NCI-H526 (cell line): ENCODE measurements at regions not wholly inside any gene's neighbourhood (a gene's known extent, or its start where the extent isn't known, plus 50 kb on each side); places are given as distances from the start of the nearest gene placed in this dataset.
A peak's percentile ranks its signal among the peaks of the same experiment; 100 is the strongest.

ENCODE experiments used
- DNase-seq, 2 experiments: peaks; one replicate each; lab custom pipeline; 2025; lab: John Stamatoyannopoulos, UW

DNA sequence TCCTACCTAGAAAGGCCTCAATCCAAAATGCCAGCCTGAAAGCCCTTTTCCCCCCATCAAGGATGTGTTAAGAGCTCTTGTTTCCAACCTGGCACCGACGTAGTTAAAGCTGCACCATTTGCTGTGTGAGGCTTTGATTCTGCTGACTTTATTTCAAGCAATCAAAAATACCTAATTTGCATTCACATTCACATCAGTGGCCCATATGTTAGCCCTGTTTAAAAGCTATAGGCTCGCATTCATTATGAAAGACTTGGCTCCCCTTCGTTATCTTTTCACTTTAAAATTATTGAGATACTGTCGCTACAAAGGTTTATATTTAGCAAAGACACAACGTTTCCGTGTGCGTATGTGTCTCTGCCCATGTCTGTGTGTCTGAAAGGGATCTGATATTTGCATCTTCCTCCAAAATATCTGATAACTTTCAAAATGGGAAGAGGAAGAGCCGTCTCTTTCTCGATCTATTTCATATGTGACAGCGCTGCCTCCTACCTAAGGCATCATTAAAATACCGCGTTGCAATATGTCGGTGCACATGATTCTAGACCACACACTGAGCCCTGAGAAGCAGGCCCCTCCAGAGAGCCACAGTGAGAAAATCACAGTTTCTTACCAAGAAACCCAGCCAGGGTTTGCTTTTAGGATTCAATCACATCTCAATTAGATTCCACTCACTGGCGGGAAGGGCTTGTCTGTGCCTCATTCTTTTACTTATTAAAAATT, 57.1 kb upstream of the ITPRID1 start:
- peak in 1 of 2 experiments; percentile 45 for DNase-seq

DNA sequence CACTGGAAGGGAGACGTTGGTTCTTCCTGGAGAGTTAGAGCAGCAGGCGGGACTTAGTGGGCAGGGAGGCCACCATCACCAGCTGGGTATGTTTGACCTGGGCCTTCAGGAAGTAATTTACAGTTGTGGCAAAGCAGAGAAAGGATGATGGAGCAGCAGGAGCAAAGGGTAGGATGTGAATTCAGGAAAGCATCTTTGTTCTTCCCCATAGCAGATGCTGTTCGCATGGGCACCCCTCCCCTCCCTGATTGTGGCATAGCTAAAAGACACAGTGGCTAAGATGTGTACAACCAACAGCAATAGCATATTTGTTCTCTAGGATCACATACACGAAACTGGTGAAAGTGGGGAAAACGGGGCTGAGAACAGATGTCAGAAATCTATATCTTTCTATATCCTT, 56.3 kb upstream of the ITPRID1 start:
- peak in 1 of 2 experiments; percentile 19 for DNase-seq

DNA sequence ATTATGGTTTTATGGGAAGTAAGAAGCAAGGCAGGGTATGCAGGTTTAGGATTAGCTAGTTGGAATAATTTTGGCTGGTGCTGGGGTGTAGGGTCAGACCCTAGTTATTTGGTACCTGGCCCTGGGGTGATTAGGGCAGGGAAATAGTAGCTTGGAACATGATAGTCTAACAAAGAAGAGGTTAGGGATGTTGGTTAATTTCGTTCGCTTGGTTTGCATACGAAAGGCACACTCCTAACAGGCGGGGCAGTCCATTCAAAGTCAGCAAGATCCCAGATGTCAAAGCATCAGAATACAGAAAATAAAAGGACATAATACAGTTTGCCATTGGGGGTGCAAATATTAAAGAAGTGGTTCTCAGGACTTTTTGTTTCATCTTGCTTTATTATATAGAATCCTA, 55.7 kb upstream of the ITPRID1 start:
- peak; percentile 12 to 51 for DNase-seq

DNA sequence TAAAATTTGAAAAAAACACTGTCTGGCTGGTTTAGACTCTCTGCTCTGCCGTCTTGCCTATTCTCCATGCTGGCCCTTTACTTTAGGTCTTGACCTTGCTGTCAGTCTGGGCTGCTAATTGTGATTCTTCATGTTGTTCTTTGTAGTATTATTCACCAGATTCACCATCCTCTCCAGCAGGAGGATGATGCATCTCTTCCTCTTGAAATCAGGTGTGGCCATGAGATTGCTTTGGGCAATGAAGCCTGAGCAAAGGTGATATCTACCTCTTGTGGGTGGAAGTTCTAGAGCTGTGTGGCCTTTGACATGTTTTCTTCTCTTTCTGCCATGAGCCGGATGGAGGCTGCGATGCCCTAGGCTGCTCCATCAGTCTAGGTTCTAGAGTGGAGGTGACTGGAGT, 51.3 kb upstream of the ITPRID1 start:
- DNase-seq, result no peak
